ENCODE measurements at regions not wholly inside any gene's neighbourhood (a gene's known extent, or its start where the extent isn't known, plus 50 kb on each side); places are given as distances from the start of the nearest gene placed in this dataset.

- Histone ChIP-seq H3K23me2 (ENCODE audit: low read depth, low read length) (no peaks in the 10 kb centered on the region), H2AFZ (ENCODE audit: low read length) (no peak overlapping the region), H3K4ac (replicated peaks; ENCODE audit: insufficient read length, low read depth, low read length) (no peak overlapping the region), H4K5ac (ENCODE audit: insufficient read length, low read depth, low read length) (no peak overlapping the region), H2BK120ac (replicated peaks; ENCODE audit: low read depth, low read length) (no peak overlapping the region), H3K27me3 (replicated peaks in 1 of 4; ENCODE audit: control insufficient read depth in 3 of 4, extremely low read depth in 1 of 4, insufficient read depth in 3 of 4, low read length in 3 of 4) (no peaks in the 10 kb centered on the region), H3K4me3 (ENCODE audit: extremely low read depth in 1 of 4, insufficient read depth in 2 of 4, low read depth in 3 of 4, low read length in 4 of 4) (no peak overlapping the region), H3K79me1 (ENCODE audit: low read depth, low read length) (no peaks in the 10 kb centered on the region), H3K27ac (ENCODE audit: low read depth, low read length) (no peak overlapping the region), H3K36me3 (ENCODE audit: control insufficient read depth in 2 of 4, insufficient read depth in 4 of 4, low read length in 3 of 4) (no peaks in the 10 kb centered on the region), H3K14ac (ENCODE audit: insufficient read length) (no peak overlapping the region), H2AK5ac (ENCODE audit: low read depth, low read length) (no peak overlapping the region), H4K8ac (ENCODE audit: extremely low read depth, insufficient read depth, low read length) (no peak overlapping the region), H3K9ac (replicated peaks in 1 of 4; ENCODE audit: extremely low read depth in 1 of 4, low read depth in 3 of 4, low read length in 3 of 4) (no peak overlapping the region), H3K18ac (ENCODE audit: extremely low read depth, low read length) (no peak overlapping the region), H3K23ac (ENCODE audit: insufficient read length) (no peak overlapping the region), H3K4me1 (replicated peaks in 1 of 4; ENCODE audit: control insufficient read depth in 3 of 4, insufficient read depth in 4 of 4, low read length in 3 of 4) (no peaks in the 10 kb centered on the region; a peak in 1 of 7 replicates), H2BK15ac (ENCODE audit: low read length) (no peak overlapping the region), H3K9me3 (ENCODE audit: insufficient read depth in 2 of 2, low read depth in 1 of 2, low read length in 1 of 2) (no peaks in the 10 kb centered on the region; a peak in 1 of 4 replicates), H4K20me1 (replicated peaks in 1 of 2; ENCODE audit: control insufficient read depth in 1 of 2, insufficient read depth in 2 of 2, low read length in 2 of 2) (no peaks in the 10 kb centered on the region), H3K56ac (replicated peaks; ENCODE audit: insufficient read length, low read depth, low read length) (no peak overlapping the region), H4K91ac (replicated peaks; ENCODE audit: insufficient read length, low read length) (no peak overlapping the region), H2BK20ac (ENCODE audit: low read length) (no peak overlapping the region), H2BK5ac (ENCODE audit: low read depth, low read length) (no peak overlapping the region), H3K79me2 (ENCODE audit: control insufficient read depth in 1 of 2, insufficient read depth in 2 of 2, low read length in 2 of 2) (no peaks in the 10 kb centered on the region), H3K4me2 (ENCODE audit: insufficient read depth in 1 of 2, low read depth in 2 of 2, low read length in 2 of 2) (no peak overlapping the region), H2BK12ac (ENCODE audit: low read depth, low read length) (no peak overlapping the region)
- FAIRE-seq (no peak), DNase-seq (ENCODE audit: low read depth in 1 of 2, low spot score in 2 of 2) (no peak)
- CTCF ChIA-PET (ENCODE audit: partially characterized antibody), result interaction anchor here (0.9 to 2.1 kb wide), 3 partner anchors 11 to 330 kb away, joined by 3 to 10 read pairs (median 6); no protein-coding TSS in a partner anchor
- 82% methylated on average over 2 of the region's 2 CpGs; no CpG with 5 or more reads in 1 of the 2 experiments for WGBS, 2 experiments (ENCODE audit: extremely low coverage in 1 of 2, insufficient coverage in 1 of 2, insufficient read length in 1 of 2, insufficient replicate concordance in 2 of 2, low coverage in 1 of 2, low lambda C conversion rate in 2 of 2, missing lambda C conversion rate in 1 of 2)
- TF ChIP-seq KDM4A (IDR thresholded peaks at IDR 0.05; ENCODE audit: low read depth, low read length, severe bottlenecking) (no peak), FOSL1 (IDR thresholded peaks at IDR 0.05; ENCODE audit: insufficient read depth, low read depth, low read length) (no peak), SP2 (IDR thresholded peaks at IDR 0.05; ENCODE audit: low read length) (no peak), RBBP5 (IDR thresholded peaks at IDR 0.05; ENCODE audit: borderline replicate concordance, low read depth, low read length) (no peak), CREB1 (IDR thresholded peaks at IDR 0.05) (no peak), SAP30 (IDR thresholded peaks at IDR 0.05; ENCODE audit: insufficient read depth, insufficient replicate concordance, low read length) (no peak), NANOG (IDR thresholded peaks at IDR 0.05; ENCODE audit: insufficient read depth, low read depth, low read length, poor library complexity, severe bottlenecking) (no peak), USF2 (IDR thresholded peaks at IDR 0.05; ENCODE audit: low read length) (no peak)
- TF ChIP-seq, protein P1, sequence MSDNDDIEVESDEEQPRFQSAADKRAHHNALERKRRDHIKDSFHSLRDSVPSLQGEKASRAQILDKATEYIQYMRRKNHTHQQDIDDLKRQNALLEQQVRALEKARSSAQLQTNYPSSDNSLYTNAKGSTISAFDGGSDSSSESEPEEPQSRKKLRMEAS (IDR thresholded peaks at IDR 0.05), result no peak
- POLR2A ChIA-PET (ENCODE audit: partially characterized antibody), result no interaction called here
Measured at GRCh38 chr3:18224426-18224825, 200.7 kb downstream of the SATB1 start.

Measured in H1 (cell line).